ENCODE measurements at regions not wholly inside any gene's neighbourhood (a gene's known extent, or its start where the extent isn't known, plus 50 kb on each side); places are given as distances from the start of the nearest gene placed in this dataset.

- peak in 2 of 4 donors; percentile 54 for ATAC-seq
- no peaks in the 10 kb centered on the region for H3K4me1 ChIP-seq
- DNase-seq, result no peak
- intact Hi-C loops (cut with DNase I), result no loop called here
- 79% methylated on average over 17 of the region's 17 CpGs for WGBS, 2 donors
- H3K9me3 ChIP-seq, result no peaks in the 10 kb centered on the region
- TF ChIP-seq CTCF (IDR thresholded peaks at IDR 0.05), result no peak
- no peak overlapping the region for H3K27ac ChIP-seq
- FAIRE-seq, result no peak
- no peak overlapping the region for H3K4me3 ChIP-seq
- H3K36me3 ChIP-seq, result no peaks in the 10 kb centered on the region
- H3K27me3 ChIP-seq, result no peaks in the 10 kb centered on the region
Measured at GRCh38 chrX:39854772-39855747, 242.7 kb downstream of the BCOR start.

- no peak for DNase-seq
- H3K9me3 ChIP-seq, result no peaks in the 10 kb centered on the region
- H3K36me3 ChIP-seq, result no peaks in the 10 kb centered on the region
- no peak overlapping the region for H3K27ac ChIP-seq
- H3K4me1 ChIP-seq, result no peaks in the 10 kb centered on the region
- H3K4me3 ChIP-seq, result no peak overlapping the region
- intact Hi-C loops (cut with DNase I), result no loop called here
- FAIRE-seq, result no peak
- ATAC-seq, result peak in 3 of 4 donors; percentile 29 to 53 (median 43)
- H3K27me3 ChIP-seq, result no peaks in the 10 kb centered on the region
- WGBS, 2 donors, result 64 to 65% methylated on average over 10 of the region's 10 CpGs
- TF ChIP-seq CTCF (IDR thresholded peaks at IDR 0.05), result no peak
Measured at GRCh38 chrX:39855748-39856129, 242.0 kb downstream of the BCOR start.

GRCh38 chrX:39856472-39857121 lies 241.2 kb downstream of the BCOR start:
- Histone ChIP-seq H3K9me3 (no peaks in the 10 kb centered on the region), H3K27me3 (no peaks in the 10 kb centered on the region), H3K4me1 (no peaks in the 10 kb centered on the region), H3K36me3 (no peaks in the 10 kb centered on the region), H3K4me3 (no peak overlapping the region), H3K27ac (no peak overlapping the region)
- FAIRE-seq (no peak), ATAC-seq (peak in 3 of 4 donors; percentile 32 to 55 (median 50)), DNase-seq (no peak)
- no peak for TF ChIP-seq CTCF (IDR thresholded peaks at IDR 0.05)
- 63 to 64% methylated on average over 7 of the region's 7 CpGs for WGBS, 2 donors
- intact Hi-C loops (cut with DNase I), result no loop called here

GRCh38 chrX:39857780-39858179 lies 240.0 kb downstream of the BCOR start:
- H3K27me3 ChIP-seq, result no peaks in the 10 kb centered on the region
- no peaks in the 10 kb centered on the region for H3K36me3 ChIP-seq
- no peaks in the 10 kb centered on the region for H3K9me3 ChIP-seq
- TF ChIP-seq CTCF (IDR thresholded peaks at IDR 0.05), result no peak
- H3K4me1 ChIP-seq, result no peaks in the 10 kb centered on the region
- FAIRE-seq (no peak), ATAC-seq (no peak), DNase-seq (no peak)
- no peak overlapping the region for H3K27ac ChIP-seq
- intact Hi-C loops (cut with DNase I), result no loop called here
- WGBS, 2 donors, result 75 to 88% methylated on average over 3 of the region's 3 CpGs
- H3K4me3 ChIP-seq, result no peak overlapping the region
